A673 (cell line): ENCODE measurements at regions not wholly inside any gene's neighbourhood (a gene's known extent, or its start where the extent isn't known, plus 50 kb on each side); places are given as distances from the start of the nearest gene placed in this dataset.

Source experiments
- BruUV-seq: library from RNA; stranded (reverse); fragments of 400-500 nt; replicated peaks from 2 replicates; lab custom pipeline; 2021; lab: Mats Ljungman, UMichigan
- CTCF ChIA-PET: fragments of 300-600 bp; sonication (Branson Sonifier 250); formaldehyde crosslinking; loops from one replicate; lab custom pipeline; 2022; ENCODE audit warnings: antibody characterized with exemption; lab: Charles Lee
- POLR2A ChIA-PET: fragments of 300-600 bp; sonication (Branson Sonifier 250); formaldehyde crosslinking; loops from one replicate; lab custom pipeline; 2022; ENCODE audit warnings: antibody characterized with exemption; ENCODE audit not compliant: low non-redundant PET; lab: Charles Lee
- DNase-seq: peaks from one replicate; pipeline ENCODE4 v3.0.0-alpha.2; 2015; ENCODE audit warnings: low spot score
- H3K27ac ChIP-seq: fragments of 200-600 bp; sonication (generic); 2 replicates; pipeline ENCODE4 v1.5.1; 2016; ENCODE audit warnings: mixed run types, low read depth, mild to moderate bottlenecking, mixed read lengths, antibody characterized with exemption, low read length; ENCODE audit not compliant: poor library complexity, severe bottlenecking
- H3K27me3 ChIP-seq: fragments of 200-600 bp; sonication (generic); replicated peaks from 2 replicates; pipeline ENCODE4 v1.6.1; 2017; ENCODE audit warnings: mixed run types, low read depth, mild to moderate bottlenecking, mixed read lengths, antibody characterized with exemption, low read length; ENCODE audit not compliant: insufficient read depth, poor library complexity
- H3K36me3 ChIP-seq: fragments of 200-600 bp; sonication (generic); 2 replicates; pipeline ENCODE4 v1.6.1; 2016; ENCODE audit warnings: mixed run types, mild to moderate bottlenecking, mixed read lengths, antibody characterized with exemption, low read length; ENCODE audit not compliant: insufficient read depth, poor library complexity, severe bottlenecking
- H3K4me1 ChIP-seq: fragments of 200-600 bp; sonication (generic); 2 replicates; pipeline ENCODE4 v1.6.1; 2017; ENCODE audit warnings: mixed run types, mild to moderate bottlenecking, mixed read lengths, antibody characterized with exemption, low read length; ENCODE audit not compliant: insufficient read depth, poor library complexity, severe bottlenecking
- H3K4me3 ChIP-seq: fragments of 200-600 bp; sonication (generic); 2 replicates; pipeline ENCODE4 v1.5.1; 2016; ENCODE audit warnings: low read depth, mixed run types, mild to moderate bottlenecking, mixed read lengths, low read length; ENCODE audit not compliant: poor library complexity, severe bottlenecking
- H3K9me3 ChIP-seq: fragments of 200-600 bp; sonication (generic); 2 replicates; pipeline ENCODE4 v1.6.1; 2016; ENCODE audit warnings: mixed run types, low read depth, mild to moderate bottlenecking, mixed read lengths, antibody characterized with exemption, low read length; ENCODE audit not compliant: poor library complexity, severe bottlenecking
- CTCF ChIP-seq: fragments of 300-800, 200-600 bp; sonication (generic); conservative IDR thresholded peaks from 2 replicates; pipeline ENCODE4 v1.5.1; 2017; ENCODE audit warnings: low read depth, mild to moderate bottlenecking, antibody characterized with exemption, low read length, moderate library complexity, mixed read lengths
- EZH2 ChIP-seq: fragments of 200-600 bp; sonication (generic); IDR thresholded peaks from 2 replicates; pipeline ENCODE4 v1.6.1; 2017; ENCODE audit warnings: borderline replicate concordance, low read depth, mild to moderate bottlenecking, mixed read lengths, antibody characterized with exemption, low read length; ENCODE audit not compliant: poor library complexity, severe bottlenecking
- intact Hi-C: fragments of 100-400 bp; cut with micrococcal nuclease; formaldehyde crosslinking; loops from one replicate; pipeline ENCODE4 v1.10.0; 2022; ENCODE audit not compliant: unreplicated experiment

GRCh38 chr9:77092536-77092935 lies 73.1 kb downstream of the FOXB2 start:
- H3K36me3 ChIP-seq, result no peaks in the 10 kb centered on the region
- H3K4me3 ChIP-seq, result no peak overlapping the region
- CTCF ChIA-PET, result no interaction called here
- peaks cover under 1% of the 10 kb centered on the region for H3K4me1 ChIP-seq
- TF ChIP-seq CTCF (no peak), EZH2 (no peak)
- H3K9me3 ChIP-seq, result no peaks in the 10 kb centered on the region
- peaks cover 7% of the 10 kb centered on the region for H3K27me3 ChIP-seq
- intact Hi-C loops, result loop anchor here (10.0 kb wide), 1 partner anchor 68 kb away; no protein-coding TSS in a partner anchor
- no TSS peak for BruUV-seq
- peak; percentile 7 for DNase-seq
- POLR2A ChIA-PET, result no interaction called here
- H3K27ac ChIP-seq, result no peak overlapping the region

GRCh38 chr9:77094150-77094549 lies 74.7 kb downstream of the FOXB2 start:
- H3K36me3 ChIP-seq, result no peaks in the 10 kb centered on the region

GRCh38 chr9:77097335-77097734 lies 77.9 kb downstream of the FOXB2 start:
- DNase-seq, result no peak
- CTCF ChIA-PET, result no interaction called here
- Histone ChIP-seq H3K9me3 (no peaks in the 10 kb centered on the region), H3K27ac (no peak overlapping the region), H3K4me1 (peaks cover 21% of the 10 kb centered on the region), H3K27me3 (peaks cover 10% of the 10 kb centered on the region), H3K4me3 (no peak overlapping the region), H3K36me3 (no peaks in the 10 kb centered on the region)
- POLR2A ChIA-PET, result no interaction called here
- intact Hi-C loops, result loop anchor here (10.0 kb wide), 1 partner anchor 73 kb away; no protein-coding TSS in a partner anchor
- TF ChIP-seq EZH2 (no peak), CTCF (no peak)
- no TSS peak for BruUV-seq

More at GRCh38 chr9:77094150-77094549, 74.7 kb downstream of the FOXB2 start:
- no peaks in the 10 kb centered on the region for H3K9me3 ChIP-seq
- intact Hi-C loops, result loop anchor here (10.0 kb wide), 1 partner anchor 69 kb away; no protein-coding TSS in a partner anchor
- H3K4me1 ChIP-seq, result peaks cover 12% of the 10 kb centered on the region
- BruUV-seq, result no TSS peak
- DNase-seq, result no peak
- TF ChIP-seq CTCF, result no peak
- TF ChIP-seq EZH2, result no peak
- ChIA-PET CTCF (no interaction called here), POLR2A (no interaction called here)
- no peak overlapping the region for H3K4me3 ChIP-seq
- peaks cover 10% of the 10 kb centered on the region for H3K27me3 ChIP-seq
- H3K27ac ChIP-seq, result no peak overlapping the region
